ENCODE measurements at regions not wholly inside any gene's neighbourhood (a gene's known extent, or its start where the extent isn't known, plus 50 kb on each side); places are given as distances from the start of the nearest gene placed in this dataset.

GRCh38 chr16:35365675-35366074, 1906.3 kb downstream of the TP53TG3F start:
- peaks cover 4% of the 10 kb centered on the region for H3K9me3 Mint-ChIP-seq
- H3K36me3 Mint-ChIP-seq, result no peaks in the 10 kb centered on the region
- DNase-seq (no peak), ATAC-seq (ENCODE audit: low read depth) (no peak)
- no peak overlapping the region for H3K27ac Mint-ChIP-seq
- POLR2A ChIA-PET, result no interaction called here
- no peak overlapping the region for H3K4me3 Mint-ChIP-seq
- H3K27me3 Mint-ChIP-seq, result no peaks in the 10 kb centered on the region
- H3K4me1 Mint-ChIP-seq, result no peaks in the 10 kb centered on the region

DNA sequence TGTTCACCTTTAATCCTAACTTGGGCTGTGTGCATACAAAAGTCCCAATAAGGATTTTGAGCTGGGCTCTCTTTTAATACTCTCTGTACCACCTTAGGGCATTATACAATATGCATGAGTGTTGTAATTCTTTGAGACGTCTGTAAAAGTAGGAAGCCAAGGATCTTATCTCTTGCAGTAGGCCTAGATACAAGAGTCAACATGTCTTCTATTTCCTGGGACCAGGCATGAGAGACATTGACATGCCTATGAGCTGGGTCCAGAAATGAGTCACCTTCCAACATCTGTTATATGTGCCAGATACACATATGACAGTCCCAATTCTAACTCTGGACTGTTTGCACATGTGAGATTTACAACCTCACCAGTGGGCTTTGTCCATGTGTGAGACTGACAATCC, 1911.2 kb downstream of the TP53TG3F start:
- Mint-ChIP-seq H3K36me3 (no peaks in the 10 kb centered on the region), H3K27me3 (no peaks in the 10 kb centered on the region), H3K9me3 (peaks cover 10% of the 10 kb centered on the region), H3K27ac (no peak overlapping the region), H3K4me1 (no peaks in the 10 kb centered on the region), H3K4me3 (no peak overlapping the region)
- ATAC-seq (ENCODE audit: low read depth) (no peak), DNase-seq (no peak)
- POLR2A ChIA-PET, result no interaction called here

DNA sequence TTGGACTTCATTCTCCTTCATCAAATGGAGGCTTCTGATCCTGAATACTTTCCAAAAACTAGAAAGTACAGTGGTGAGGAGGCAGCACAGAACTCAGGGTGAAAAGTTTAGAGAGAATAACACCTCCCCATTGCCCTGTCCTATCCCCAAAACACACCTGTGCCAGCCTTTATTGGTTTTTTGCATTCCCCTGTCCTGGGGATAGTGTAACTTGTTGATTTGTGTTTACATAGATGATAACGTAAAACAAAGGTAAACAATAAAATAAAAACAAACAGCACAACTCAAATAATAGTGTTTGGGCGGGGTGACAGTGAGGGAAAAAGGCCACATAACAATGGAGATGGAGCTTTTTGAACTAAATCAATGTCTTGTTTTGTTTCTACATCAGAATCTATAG, 1917.7 kb downstream of the TP53TG3F start:
- H3K4me3 Mint-ChIP-seq, result no peak overlapping the region
- H3K9me3 Mint-ChIP-seq, result peaks cover 10% of the 10 kb centered on the region
- H3K36me3 Mint-ChIP-seq, result no peaks in the 10 kb centered on the region
- no peaks in the 10 kb centered on the region for H3K27me3 Mint-ChIP-seq
- DNase-seq (no peak), ATAC-seq (ENCODE audit: low read depth) (no peak)
- POLR2A ChIA-PET, result no interaction called here
- no peak overlapping the region for H3K27ac Mint-ChIP-seq
- no peaks in the 10 kb centered on the region for H3K4me1 Mint-ChIP-seq

GRCh38 chr16:35386619-35387018, 1927.2 kb downstream of the TP53TG3F start:
- Mint-ChIP-seq H3K27ac (no peak overlapping the region), H3K4me1 (no peaks in the 10 kb centered on the region), H3K4me3 (no peak overlapping the region), H3K27me3 (no peaks in the 10 kb centered on the region), H3K36me3 (no peaks in the 10 kb centered on the region), H3K9me3 (peaks cover 6% of the 10 kb centered on the region)
- ATAC-seq (ENCODE audit: low read depth) (no peak), DNase-seq (no peak)
- POLR2A ChIA-PET, result no interaction called here

DNA sequence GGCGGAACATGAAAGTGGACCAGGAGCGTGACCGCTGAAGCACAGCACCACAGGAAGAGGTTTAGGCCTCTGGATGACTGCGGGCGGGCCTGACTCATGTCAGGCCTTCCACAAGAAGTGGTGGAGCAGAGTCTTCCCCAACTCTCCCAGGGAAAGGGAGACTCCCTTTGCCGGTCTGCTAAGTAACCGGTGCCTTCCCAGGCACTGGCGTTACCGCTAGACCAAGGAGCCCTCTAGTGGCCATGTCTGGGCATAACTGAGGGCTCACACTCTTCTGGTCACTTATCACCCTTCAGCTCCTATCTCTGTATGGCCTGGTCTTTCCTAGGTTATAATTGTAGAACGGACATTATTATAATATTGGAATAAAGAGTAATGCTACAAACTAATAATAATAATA, 1931.9 kb downstream of the TP53TG3F start:
- H3K27ac Mint-ChIP-seq, result no peak overlapping the region
- no peak for DNase-seq
- ATAC-seq (ENCODE audit: low read depth), result no peak
- peaks cover 5% of the 10 kb centered on the region for H3K9me3 Mint-ChIP-seq
- no peak overlapping the region for H3K4me3 Mint-ChIP-seq
- no peaks in the 10 kb centered on the region for H3K4me1 Mint-ChIP-seq
- no peaks in the 10 kb centered on the region for H3K27me3 Mint-ChIP-seq
- POLR2A ChIA-PET, result no interaction called here
- no peaks in the 10 kb centered on the region for H3K36me3 Mint-ChIP-seq

- no peak overlapping the region for H3K4me3 Mint-ChIP-seq
- no peak overlapping the region for H3K27ac Mint-ChIP-seq
- no peak for ATAC-seq (ENCODE audit: low read depth)
- H3K27me3 Mint-ChIP-seq, result no peaks in the 10 kb centered on the region
- H3K4me1 Mint-ChIP-seq, result no peaks in the 10 kb centered on the region
- H3K36me3 Mint-ChIP-seq, result no peaks in the 10 kb centered on the region
- peaks cover 8% of the 10 kb centered on the region for H3K9me3 Mint-ChIP-seq
- no peak for DNase-seq
- POLR2A ChIA-PET, result no interaction called here
Measured at GRCh38 chr16:35398180-35398579, 1938.8 kb downstream of the TP53TG3F start.

GRCh38 chr16:35399133-35399532, 1939.7 kb downstream of the TP53TG3F start:
- Mint-ChIP-seq H3K9me3 (peaks cover 10% of the 10 kb centered on the region), H3K36me3 (no peaks in the 10 kb centered on the region), H3K27ac (no peak overlapping the region), H3K4me3 (no peak overlapping the region), H3K4me1 (no peaks in the 10 kb centered on the region), H3K27me3 (no peaks in the 10 kb centered on the region)
- POLR2A ChIA-PET, result no interaction called here
- no peak for DNase-seq
- ATAC-seq (ENCODE audit: low read depth), result no peak

DNA sequence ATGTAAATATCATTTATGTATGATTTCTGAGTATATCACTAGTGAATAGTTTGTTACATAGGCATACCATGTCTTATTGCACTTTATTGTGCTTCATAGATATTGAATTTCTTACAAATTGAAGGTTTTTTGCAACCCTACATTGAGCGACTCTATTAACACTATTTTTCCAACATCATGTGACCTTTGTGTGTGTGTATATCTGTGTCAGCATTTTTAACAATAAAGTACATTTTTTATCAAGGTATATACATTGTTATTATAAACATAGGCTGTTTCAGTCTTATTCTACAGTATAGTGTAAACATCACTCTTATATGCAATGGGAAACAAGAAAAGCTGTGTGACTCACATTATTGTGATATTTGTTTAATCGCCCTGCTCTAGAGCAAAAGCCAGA, 1944.9 kb downstream of the TP53TG3F start:
- DNase-seq (no peak), ATAC-seq (ENCODE audit: low read depth) (no peak)
- Mint-ChIP-seq H3K36me3 (no peaks in the 10 kb centered on the region), H3K4me1 (no peaks in the 10 kb centered on the region), H3K27ac (no peak overlapping the region), H3K4me3 (no peak overlapping the region), H3K9me3 (peaks cover 7% of the 10 kb centered on the region), H3K27me3 (no peaks in the 10 kb centered on the region)
- POLR2A ChIA-PET, result no interaction called here

DNA sequence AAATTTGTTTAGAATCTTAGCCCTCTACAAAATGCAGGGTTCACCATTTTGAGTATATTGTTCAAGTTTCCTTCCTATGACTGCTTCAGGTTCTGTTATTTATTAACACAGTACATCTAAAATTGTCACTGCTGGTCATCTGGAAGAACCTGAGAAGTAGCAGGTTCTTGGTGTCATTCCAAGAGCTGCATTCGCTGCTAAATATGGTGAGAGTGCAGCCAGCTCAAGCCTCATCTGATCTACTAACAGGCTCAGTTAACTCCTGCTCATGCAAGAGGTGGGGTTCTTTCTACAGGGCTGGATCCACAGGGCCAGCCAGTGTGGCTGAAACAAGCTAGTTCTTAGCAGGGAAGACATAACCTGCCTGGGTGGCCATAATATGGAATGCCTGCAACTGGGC, 1946.1 kb downstream of the TP53TG3F start:
- DNase-seq, result no peak
- Mint-ChIP-seq H3K4me3 (no peak overlapping the region), H3K4me1 (no peaks in the 10 kb centered on the region), H3K9me3 (peaks cover 7% of the 10 kb centered on the region), H3K27me3 (no peaks in the 10 kb centered on the region), H3K27ac (no peak overlapping the region), H3K36me3 (no peaks in the 10 kb centered on the region)
- ATAC-seq (ENCODE audit: low read depth), result no peak
- POLR2A ChIA-PET, result no interaction called here

DNA sequence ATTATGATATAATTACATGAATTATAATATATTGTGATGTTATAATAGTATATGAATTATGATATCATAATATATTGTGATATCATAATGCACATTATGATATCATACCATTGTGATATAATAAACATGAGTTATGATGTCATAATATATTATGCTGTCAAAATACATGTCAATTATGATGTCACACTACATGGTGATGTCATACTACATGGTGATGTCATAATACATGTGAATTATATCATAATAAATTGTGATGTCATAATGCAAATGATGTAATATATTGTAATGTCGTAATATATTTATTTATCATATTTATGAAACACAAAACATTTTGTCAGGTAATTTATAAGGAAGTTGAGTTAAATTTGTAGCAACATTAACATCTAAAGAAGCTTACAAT, 1950.1 kb downstream of the TP53TG3F start:
- Mint-ChIP-seq H3K27me3 (no peaks in the 10 kb centered on the region), H3K27ac (no peak overlapping the region), H3K4me3 (no peak overlapping the region), H3K36me3 (no peaks in the 10 kb centered on the region), H3K9me3 (peaks cover 7% of the 10 kb centered on the region), H3K4me1 (no peaks in the 10 kb centered on the region)
- no peak for DNase-seq
- POLR2A ChIA-PET, result no interaction called here
- ATAC-seq (ENCODE audit: low read depth), result no peak

DNA sequence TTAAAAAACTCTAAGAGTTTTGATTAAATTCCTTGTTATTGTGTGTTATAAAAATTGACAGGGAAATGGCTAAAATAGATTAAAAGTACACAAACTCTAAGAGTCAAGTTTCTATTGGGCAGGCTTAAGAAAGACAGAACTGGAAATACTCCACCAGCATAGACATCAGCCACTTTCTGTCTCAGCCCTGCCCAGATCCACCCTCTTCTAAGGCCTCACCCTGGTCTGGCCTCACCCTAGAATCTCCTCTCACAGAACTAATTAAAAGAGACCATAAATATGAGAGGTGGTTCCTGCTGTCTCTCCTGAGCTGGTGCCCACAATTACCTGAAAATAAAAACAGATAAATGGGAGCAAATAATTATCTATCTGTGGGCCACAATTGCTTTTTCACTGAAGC, 1951.0 kb downstream of the TP53TG3F start:
- H3K36me3 Mint-ChIP-seq, result no peaks in the 10 kb centered on the region
- POLR2A ChIA-PET, result no interaction called here
- no peak for DNase-seq
- H3K27me3 Mint-ChIP-seq, result no peaks in the 10 kb centered on the region
- H3K4me3 Mint-ChIP-seq, result no peak overlapping the region
- ATAC-seq (ENCODE audit: low read depth), result no peak
- no peak overlapping the region for H3K27ac Mint-ChIP-seq
- H3K9me3 Mint-ChIP-seq, result peaks cover 10% of the 10 kb centered on the region
- H3K4me1 Mint-ChIP-seq, result no peaks in the 10 kb centered on the region

DNA sequence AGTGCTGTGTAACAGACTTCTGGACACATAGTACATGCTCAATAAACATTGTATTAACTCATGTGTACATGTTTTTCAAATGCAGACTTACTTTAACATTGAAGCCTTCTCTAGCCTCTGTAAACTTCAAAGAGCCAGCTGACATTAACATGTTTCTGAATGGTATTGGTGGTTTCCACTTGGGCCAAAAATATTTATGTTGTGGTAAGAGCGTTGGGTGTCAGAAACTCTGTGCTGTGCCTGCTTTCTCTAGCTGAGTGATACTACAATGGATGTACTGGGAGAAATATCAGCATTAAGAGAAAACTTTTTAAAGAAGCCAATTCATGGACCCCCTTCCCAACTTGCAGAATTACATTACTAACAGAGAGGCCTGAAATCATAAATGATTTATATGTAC, 1951.7 kb downstream of the TP53TG3F start:
- POLR2A ChIA-PET, result no interaction called here
- no peaks in the 10 kb centered on the region for H3K27me3 Mint-ChIP-seq
- no peak for ATAC-seq (ENCODE audit: low read depth)
- DNase-seq, result no peak
- no peak overlapping the region for H3K27ac Mint-ChIP-seq
- no peak overlapping the region for H3K4me3 Mint-ChIP-seq
- peaks cover 11% of the 10 kb centered on the region for H3K9me3 Mint-ChIP-seq
- no peaks in the 10 kb centered on the region for H3K36me3 Mint-ChIP-seq
- H3K4me1 Mint-ChIP-seq, result no peaks in the 10 kb centered on the region

- Mint-ChIP-seq H3K27ac (no peak overlapping the region), H3K27me3 (no peaks in the 10 kb centered on the region), H3K4me1 (no peaks in the 10 kb centered on the region), H3K36me3 (no peaks in the 10 kb centered on the region), H3K4me3 (no peak overlapping the region), H3K9me3 (peaks cover 9% of the 10 kb centered on the region)
- no peak for ATAC-seq (ENCODE audit: low read depth)
- DNase-seq, result no peak
- POLR2A ChIA-PET, result no interaction called here
Measured at GRCh38 chr16:35414139-35414538, 1954.7 kb downstream of the TP53TG3F start.

DNA sequence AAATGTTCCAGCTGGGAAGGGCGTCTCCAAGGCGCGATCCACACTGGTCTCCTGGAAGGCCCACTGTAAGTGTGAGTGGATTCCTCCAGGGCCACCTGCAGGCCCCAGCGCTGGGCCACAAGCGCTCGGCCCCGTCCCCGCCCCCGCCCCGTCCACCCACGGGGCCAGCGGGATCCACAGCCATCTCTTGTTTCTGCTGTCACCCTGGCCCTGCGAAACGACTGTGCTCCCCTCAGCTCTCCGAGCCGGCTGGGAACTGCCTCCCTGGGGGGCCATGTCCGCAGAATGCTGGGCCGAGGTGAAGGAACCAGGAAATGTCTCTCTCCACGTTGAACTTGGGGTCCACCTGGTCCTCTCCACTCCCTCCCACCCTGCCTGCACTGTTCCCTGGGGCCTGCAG, 1955.2 kb downstream of the TP53TG3F start:
- Mint-ChIP-seq H3K36me3 (no peaks in the 10 kb centered on the region), H3K27me3 (no peaks in the 10 kb centered on the region), H3K4me3 (no peak overlapping the region), H3K27ac (no peak overlapping the region), H3K9me3 (peaks cover 11% of the 10 kb centered on the region), H3K4me1 (no peaks in the 10 kb centered on the region)
- ATAC-seq (ENCODE audit: low read depth) (no peak), DNase-seq (no peak)
- POLR2A ChIA-PET, result no interaction called here

- Mint-ChIP-seq H3K9me3 (peaks cover 8% of the 10 kb centered on the region), H3K4me3 (no peak overlapping the region), H3K36me3 (no peaks in the 10 kb centered on the region), H3K27me3 (no peaks in the 10 kb centered on the region), H3K4me1 (no peaks in the 10 kb centered on the region), H3K27ac (no peak overlapping the region)
- POLR2A ChIA-PET, result no interaction called here
- DNase-seq (no peak), ATAC-seq (ENCODE audit: low read depth) (no peak)
Measured at GRCh38 chr16:35425270-35425669, 1965.9 kb downstream of the TP53TG3F start.

All from activated naive CD8-positive, alpha-beta T cell treated with anti-CD3 and anti-CD28 coated beads, Interleukin-2, amount 10 ng/mL, durations not matched to agents 7 days and 5 days (primary cell).